Epithelial cell of esophagus (primary cell): ENCODE measurements at regions not wholly inside any gene's neighbourhood (a gene's known extent, or its start where the extent isn't known, plus 50 kb on each side); places are given as distances from the start of the nearest gene placed in this dataset.

ENCODE experiments used
- DNase-seq: peaks from one replicate; pipeline ENCODE4 v3.0.0; 2010; ENCODE audit warnings: low read depth
- H3K4me3 ChIP-seq: 2 replicates; pipeline ENCODE4 v1.5.1; 2011; ENCODE audit warnings: mild to moderate bottlenecking, low read length, control low read depth
- TF ChIP-seq, protein P1 (sequence below): IDR thresholded peaks from 2 replicates; pipeline ENCODE4 v1.5.1; 2011; ENCODE audit warnings: low read depth, mild to moderate bottlenecking, low read length, control low read depth, inconsistent platforms; ENCODE audit not compliant: insufficient read depth; ENCODE audit errors: missing control alignments

- DNase-seq: no peak
- H3K4me3 ChIP-seq: no peak overlapping the region
- TF ChIP-seq, protein P1, sequence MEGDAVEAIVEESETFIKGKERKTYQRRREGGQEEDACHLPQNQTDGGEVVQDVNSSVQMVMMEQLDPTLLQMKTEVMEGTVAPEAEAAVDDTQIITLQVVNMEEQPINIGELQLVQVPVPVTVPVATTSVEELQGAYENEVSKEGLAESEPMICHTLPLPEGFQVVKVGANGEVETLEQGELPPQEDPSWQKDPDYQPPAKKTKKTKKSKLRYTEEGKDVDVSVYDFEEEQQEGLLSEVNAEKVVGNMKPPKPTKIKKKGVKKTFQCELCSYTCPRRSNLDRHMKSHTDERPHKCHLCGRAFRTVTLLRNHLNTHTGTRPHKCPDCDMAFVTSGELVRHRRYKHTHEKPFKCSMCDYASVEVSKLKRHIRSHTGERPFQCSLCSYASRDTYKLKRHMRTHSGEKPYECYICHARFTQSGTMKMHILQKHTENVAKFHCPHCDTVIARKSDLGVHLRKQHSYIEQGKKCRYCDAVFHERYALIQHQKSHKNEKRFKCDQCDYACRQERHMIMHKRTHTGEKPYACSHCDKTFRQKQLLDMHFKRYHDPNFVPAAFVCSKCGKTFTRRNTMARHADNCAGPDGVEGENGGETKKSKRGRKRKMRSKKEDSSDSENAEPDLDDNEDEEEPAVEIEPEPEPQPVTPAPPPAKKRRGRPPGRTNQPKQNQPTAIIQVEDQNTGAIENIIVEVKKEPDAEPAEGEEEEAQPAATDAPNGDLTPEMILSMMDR: no peak
These were observed 134.1 kb downstream of the FSCB start for GRCh38 chr14:44372807-44373489.

GRCh38 chr14:44372231-44372630, 134.9 kb downstream of the FSCB start:
- H3K4me3 ChIP-seq: no peak overlapping the region
- DNase-seq: no peak
- TF ChIP-seq, protein P1: no peak

DNA sequence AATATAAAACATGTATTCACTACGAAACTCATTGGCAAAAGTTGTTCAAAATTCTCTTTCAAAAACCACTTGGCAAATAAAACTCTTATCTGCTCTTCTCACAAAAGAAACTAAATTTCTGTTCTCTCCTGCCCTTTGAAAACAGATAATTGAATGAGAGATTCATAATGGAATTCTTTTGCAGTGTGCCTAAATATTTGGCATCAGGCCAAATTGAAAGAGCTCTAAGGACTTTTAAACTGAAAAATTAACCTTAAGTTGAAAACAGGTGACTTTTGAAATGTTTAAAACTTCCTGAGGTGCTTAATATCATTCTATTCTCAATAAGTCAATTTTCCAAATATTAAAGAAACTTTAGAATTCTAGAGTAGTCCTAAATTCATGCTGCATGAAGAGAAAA, 136.4 kb downstream of the FSCB start:
- DNase-seq: no peak
- no peak overlapping the region for H3K4me3 ChIP-seq
- TF ChIP-seq, protein P1: no peak

DNA sequence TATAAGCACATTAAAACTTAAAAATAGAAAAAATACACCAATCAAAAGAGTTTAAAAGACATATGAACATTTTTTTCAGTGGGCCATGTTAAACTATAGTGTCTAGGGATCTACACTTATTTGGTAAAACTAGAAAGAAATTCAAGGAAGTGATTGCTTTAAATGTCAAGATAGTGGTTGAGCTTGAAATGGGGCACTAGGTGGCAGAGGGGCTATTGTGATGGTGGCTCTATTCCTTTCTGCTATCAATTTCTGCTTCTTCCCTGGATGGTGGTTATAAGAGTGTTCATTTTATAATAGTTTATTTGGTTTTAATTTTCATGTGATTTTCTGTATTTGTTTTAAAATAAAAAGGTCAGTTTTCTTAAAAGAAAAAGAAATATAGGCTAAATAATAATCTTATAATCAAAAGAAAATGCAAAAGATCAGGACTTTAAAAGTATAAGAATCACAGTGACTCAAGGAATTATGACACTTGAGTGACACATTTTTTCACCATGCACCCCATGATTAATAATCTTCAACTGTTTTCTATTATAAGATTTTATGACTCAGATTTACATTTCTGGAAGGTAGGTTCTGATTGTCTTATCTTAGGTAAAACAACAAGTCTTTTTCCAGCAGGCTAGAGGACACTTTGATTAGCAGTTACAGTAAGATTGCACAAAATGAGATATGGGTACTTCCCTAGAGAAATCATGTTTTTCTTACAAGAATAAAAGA, 137.5 kb downstream of the FSCB start:
- TF ChIP-seq, protein P1: no peak
- DNase-seq: peak; percentile 25
- no peak overlapping the region for H3K4me3 ChIP-seq

GRCh38 chr14:44361083-44361482, 146.0 kb downstream of the FSCB start:
- no peak overlapping the region for H3K4me3 ChIP-seq
- no peak for DNase-seq
- TF ChIP-seq, protein P1: no peak

- DNase-seq: no peak
- TF ChIP-seq, protein P1: no peak
These were observed 153.3 kb downstream of the FSCB start for GRCh38 chr14:44353805-44354204.

More at GRCh38 chr14:44353805-44354204, 153.3 kb downstream of the FSCB start:
- no peak overlapping the region for H3K4me3 ChIP-seq
